ENCODE measurements at regions not wholly inside any gene's neighbourhood (a gene's known extent, or its start where the extent isn't known, plus 50 kb on each side); places are given as distances from the start of the nearest gene placed in this dataset.

GRCh38 chr12:22796941-22797630 is 172.1 kb downstream of the ETNK1 start:
- WGBS (ENCODE audit: extremely low coverage, insufficient read length, low lambda C conversion rate), result no CpG with 5 or more reads among the region's 4 CpGs

More at GRCh38 chr12:22796941-22797630, 172.1 kb downstream of the ETNK1 start:
- no peaks in the 10 kb centered on the region for H3K9me3 ChIP-seq (ENCODE audit: control insufficient read depth, low read depth, low read length)
- H3K4me2 ChIP-seq (ENCODE audit: insufficient read depth, insufficient read length, low read length), result no peak overlapping the region
- H3T11ph ChIP-seq (ENCODE audit: low read length), result no peak overlapping the region
- H3K4me1 ChIP-seq (ENCODE audit: insufficient read depth, low read length), result no peaks in the 10 kb centered on the region
- Mint-ChIP-seq H3K4me3 (no peak overlapping the region), H3K27me3 (ENCODE audit: low read depth) (no peaks in the 10 kb centered on the region), H3K4me1 (peaks cover 17 to 21% of the 10 kb centered on the region in 2 experiments), H3K27ac (no peak overlapping the region), H3K36me3 (ENCODE audit: insufficient read depth in 1 of 3, low read depth in 3 of 3) (no peaks in the 10 kb centered on the region), H3K9me3 (no peaks in the 10 kb centered on the region)
- TF ChIP-seq CTCF (conservative IDR thresholded peaks at IDR 0.05), result no peak
- no peak overlapping the region for H2BK120ac ChIP-seq (ENCODE audit: low read depth, low read length, poor library complexity, severe bottlenecking)
- no peak overlapping the region for H2BK15ac ChIP-seq (ENCODE audit: low read depth, low read length)
- H4K8ac ChIP-seq (replicated peaks; ENCODE audit: insufficient read length, low read depth, low read length), result no peak overlapping the region
- no peak overlapping the region for H3K56ac ChIP-seq (ENCODE audit: insufficient read length, low read depth, low read length)
- DNase-seq, result no peak
- H3K27me3 ChIP-seq (ENCODE audit: insufficient read depth, low read length), result no peaks in the 10 kb centered on the region
- H2BK12ac ChIP-seq (ENCODE audit: insufficient read length, low read depth, low read length), result no peak overlapping the region
- H3K23me2 ChIP-seq (ENCODE audit: insufficient read length, low read depth, low read length, poor library complexity, severe bottlenecking), result no peaks in the 10 kb centered on the region
- no peak overlapping the region for H4K91ac ChIP-seq (ENCODE audit: insufficient read length, low read depth, low read length)
- no peaks in the 10 kb centered on the region for H3K79me1 ChIP-seq (ENCODE audit: insufficient read depth, low read depth, low read length, poor library complexity, severe bottlenecking)
- H3K79me2 ChIP-seq (ENCODE audit: insufficient read depth, low read length), result no peaks in the 10 kb centered on the region
- no peak overlapping the region for H3K18ac ChIP-seq (ENCODE audit: insufficient read length, low read depth, low read length)
- H3K9ac ChIP-seq (ENCODE audit: extremely low read depth, insufficient read length, low read length), result no peak overlapping the region
- no peak overlapping the region for H2AFZ ChIP-seq (ENCODE audit: low read length)
- no peak overlapping the region for H2AK5ac ChIP-seq (ENCODE audit: insufficient read length, low read length)
- H4K20me1 ChIP-seq (ENCODE audit: control insufficient read depth, insufficient read depth, insufficient read length), result no peaks in the 10 kb centered on the region
- H2BK20ac ChIP-seq (ENCODE audit: low read depth, low read length, poor library complexity, severe bottlenecking), result no peak overlapping the region
- no peak overlapping the region for H3K14ac ChIP-seq (ENCODE audit: insufficient read depth, low read length)
- no peak overlapping the region for H3K27ac ChIP-seq (ENCODE audit: insufficient read length, low read depth, low read length)
- no peak overlapping the region for H3K23ac ChIP-seq (ENCODE audit: insufficient read length, low read depth, low read length)
- H4K5ac ChIP-seq (ENCODE audit: insufficient read length, low read depth, low read length), result no peak overlapping the region
- H2BK5ac ChIP-seq (ENCODE audit: insufficient read length, low read length), result no peak overlapping the region
- H3K4ac ChIP-seq (ENCODE audit: low read depth, low read length), result no peak overlapping the region
